HG03442 (cell line): ENCODE measurements at regions not wholly inside any gene's neighbourhood (a gene's known extent, or its start where the extent isn't known, plus 50 kb on each side); places are given as distances from the start of the nearest gene placed in this dataset.

Experiments
- ATAC-seq: cut with Tn5 transposase; IDR thresholded peaks from one replicate; pipeline ENCODE4 v1.9.1; 2021; ENCODE audit warnings: mild to moderate bottlenecking, moderate library complexity; ENCODE audit not compliant: unreplicated experiment

DNA sequence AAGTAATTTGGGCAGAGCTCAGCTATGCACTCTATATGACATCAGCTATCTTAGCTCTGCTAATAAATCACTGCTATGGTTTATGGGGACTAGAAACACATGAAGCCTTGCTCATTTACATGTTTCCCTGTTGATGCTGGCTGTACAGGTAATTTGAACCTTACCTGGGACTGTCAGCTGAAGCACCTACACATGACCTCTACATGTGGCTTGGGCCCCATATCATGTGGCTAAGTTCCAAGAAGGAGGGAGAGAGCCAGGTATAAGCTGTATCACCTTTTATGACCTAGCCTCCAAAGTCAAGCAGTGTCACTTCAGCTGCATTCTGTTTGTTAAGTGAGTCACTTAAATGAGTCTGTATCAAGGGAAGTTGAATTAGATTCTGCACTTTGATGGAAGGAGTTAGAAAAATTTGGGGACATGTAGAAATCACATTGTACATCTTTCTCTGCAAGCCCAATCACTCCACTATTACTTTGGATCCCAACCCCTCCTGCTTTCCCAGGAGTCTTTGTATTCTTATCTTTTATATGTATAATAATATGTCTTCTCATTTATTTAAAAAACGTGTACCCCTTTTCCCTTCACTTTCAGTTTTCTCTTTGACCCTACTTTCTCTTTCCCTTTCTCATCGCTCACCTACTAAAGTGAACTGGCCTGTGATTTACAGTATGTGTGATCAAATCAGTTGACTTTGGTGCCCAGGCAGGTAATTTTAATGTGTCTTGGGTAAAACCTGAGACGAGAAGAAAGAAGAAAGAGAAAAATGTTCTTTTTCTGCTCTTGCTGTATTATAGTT is 53.4 kb upstream of the PRKACB start:
- no peak for ATAC-seq

DNA sequence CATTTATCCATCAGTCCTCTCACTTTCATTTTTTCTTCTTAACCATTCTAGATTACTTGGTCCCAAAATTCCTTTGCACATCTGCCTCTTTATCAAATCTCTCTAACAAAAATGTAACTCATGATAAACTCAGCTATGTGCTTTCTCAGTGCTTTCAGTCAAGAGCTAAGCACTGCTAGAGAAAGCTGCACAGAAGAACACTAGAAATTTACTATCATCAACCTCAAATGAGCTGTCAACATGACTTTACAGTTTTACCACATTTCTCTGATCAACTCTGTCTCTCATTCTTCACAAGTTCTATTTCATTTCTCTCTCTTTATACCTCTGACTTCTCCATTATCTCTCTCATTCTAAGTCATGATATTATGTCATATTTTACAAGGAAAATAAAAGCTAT is 54.2 kb upstream of the PRKACB start:
- ATAC-seq: no peak

DNA sequence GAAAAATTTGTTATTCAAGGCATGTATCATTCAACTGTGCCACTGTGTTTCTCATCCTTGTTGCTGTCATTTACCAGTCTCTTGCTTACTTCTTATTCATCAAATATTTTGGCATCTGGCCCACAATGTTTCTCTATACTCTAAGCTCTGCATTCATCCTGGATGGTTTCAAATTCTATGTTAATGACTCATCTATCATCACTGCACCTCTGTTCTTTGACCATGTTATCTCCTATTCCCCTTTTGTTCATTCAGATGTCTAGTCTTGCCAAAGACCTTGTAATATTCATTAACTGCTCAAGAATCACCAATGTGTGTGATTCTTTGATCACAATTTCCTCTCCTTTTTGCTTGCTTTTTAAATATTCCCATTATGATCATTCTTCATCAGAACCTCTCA is 54.6 kb upstream of the PRKACB start:
- peak; percentile 38 for ATAC-seq

DNA sequence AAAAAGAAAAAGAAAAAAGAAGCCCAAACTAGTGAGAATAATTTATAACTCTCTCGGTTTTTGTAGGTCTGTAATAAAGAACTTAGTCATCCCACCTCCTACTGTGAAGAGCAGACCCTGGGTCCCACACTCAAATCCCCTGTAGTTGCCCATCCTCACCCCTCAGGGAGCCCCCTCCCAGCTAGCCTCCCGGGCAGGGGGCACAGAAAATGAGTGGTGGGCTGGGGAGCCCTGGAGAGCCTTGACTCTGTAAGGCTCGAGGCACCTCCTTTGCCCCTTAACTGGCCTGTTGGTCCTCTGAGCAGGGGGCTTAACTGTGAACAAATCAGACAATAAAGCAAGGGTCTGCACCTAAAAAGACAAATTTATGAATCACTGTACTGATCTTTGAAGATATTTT is 57.5 kb upstream of the PRKACB start:
- no peak for ATAC-seq

DNA sequence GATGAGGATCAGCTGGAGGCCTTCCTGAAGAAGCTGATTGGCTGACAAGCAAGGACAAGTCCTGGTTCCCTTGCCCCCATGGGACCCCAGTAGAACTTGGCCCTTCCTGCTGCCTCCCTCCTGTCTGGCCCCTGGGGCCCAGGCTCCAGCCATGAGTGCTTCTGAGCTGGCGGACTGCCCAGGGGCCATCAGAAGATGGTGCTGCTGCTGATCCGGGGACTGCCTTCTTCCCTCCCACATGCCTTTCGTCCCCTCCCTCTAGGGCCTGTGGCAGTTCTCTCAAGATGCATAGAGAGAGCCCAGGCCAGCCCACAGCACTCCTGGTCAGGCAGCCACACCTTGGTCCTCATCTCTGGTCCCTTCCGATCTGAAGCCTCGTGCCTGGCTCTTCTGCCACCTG is 57.9 kb upstream of the PRKACB start:
- no peak for ATAC-seq

DNA sequence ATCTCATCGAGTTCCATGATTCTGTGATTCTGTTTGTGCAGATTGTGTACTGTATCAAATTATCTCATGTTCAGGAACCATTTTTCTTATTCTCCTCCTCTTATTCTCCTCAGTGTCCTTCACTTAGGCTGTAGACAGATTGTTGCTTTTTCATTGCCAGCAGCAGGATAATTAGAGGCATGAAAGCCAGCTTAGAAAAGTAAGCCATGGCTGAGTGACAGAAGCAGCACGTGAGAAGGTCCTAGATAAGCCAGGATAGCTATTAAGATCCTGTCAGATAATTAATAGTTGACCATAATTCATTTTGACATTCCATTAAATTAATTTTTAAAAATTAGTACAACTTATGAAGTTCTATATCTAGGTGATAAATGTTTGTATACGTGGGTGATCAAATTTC is 60.8 kb upstream of the PRKACB start:
- ATAC-seq: no peak

DNA sequence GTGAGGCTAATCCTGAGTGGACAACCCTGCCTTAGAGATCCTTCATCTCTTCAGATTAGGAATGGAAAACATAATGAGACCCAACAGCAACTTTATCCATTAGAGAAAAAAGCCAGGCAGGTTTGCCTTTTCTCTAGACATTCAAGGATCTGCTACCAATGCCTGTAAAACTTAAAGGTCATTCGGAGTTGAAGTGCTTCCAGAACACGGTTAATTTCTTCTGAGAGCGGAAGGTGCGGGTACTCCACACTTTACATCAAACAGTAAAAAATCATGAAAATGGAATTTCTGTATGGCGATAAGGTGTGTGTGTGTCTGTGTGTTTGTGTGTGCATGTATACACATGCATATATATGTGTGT is 65.2 kb upstream of the PRKACB start:
- ATAC-seq: no peak

DNA sequence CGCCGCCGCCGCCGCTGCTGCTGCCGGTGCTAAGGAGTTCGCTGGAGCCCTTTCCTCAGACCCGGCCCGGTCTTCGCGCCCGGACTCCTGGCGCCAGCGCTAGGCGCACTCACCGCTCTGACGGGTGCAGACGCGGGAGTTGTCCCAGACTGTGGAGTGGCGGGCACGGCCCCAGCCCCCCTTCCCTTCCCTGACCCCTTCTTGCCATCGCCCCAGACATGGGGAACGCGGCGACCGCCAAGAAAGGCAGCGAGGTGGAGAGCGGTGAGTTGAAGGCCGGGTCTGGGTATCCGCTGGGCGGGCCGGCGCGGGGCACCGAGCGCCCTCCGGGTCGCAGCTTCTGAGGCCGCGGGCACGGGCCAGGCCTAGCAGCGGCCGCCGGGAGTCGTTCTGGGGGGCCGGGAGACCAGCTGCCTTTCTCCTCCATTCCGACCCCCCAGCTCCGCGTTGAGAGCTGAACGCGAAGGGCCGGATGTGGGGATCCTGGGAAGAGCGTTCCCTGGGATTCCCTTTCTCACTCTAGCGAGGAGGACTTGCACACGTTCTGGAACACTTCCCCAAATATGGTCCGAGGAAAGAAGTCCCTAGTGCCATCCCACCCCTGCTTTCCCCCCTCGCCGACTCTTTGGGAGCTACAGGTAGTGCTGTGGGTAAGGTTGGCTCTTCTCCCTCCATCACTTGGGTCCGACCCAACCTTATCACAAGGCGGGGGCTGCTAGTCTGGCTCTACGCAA is 65.8 kb upstream of the PRKACB start:
- ATAC-seq: peak; percentile 32

DNA sequence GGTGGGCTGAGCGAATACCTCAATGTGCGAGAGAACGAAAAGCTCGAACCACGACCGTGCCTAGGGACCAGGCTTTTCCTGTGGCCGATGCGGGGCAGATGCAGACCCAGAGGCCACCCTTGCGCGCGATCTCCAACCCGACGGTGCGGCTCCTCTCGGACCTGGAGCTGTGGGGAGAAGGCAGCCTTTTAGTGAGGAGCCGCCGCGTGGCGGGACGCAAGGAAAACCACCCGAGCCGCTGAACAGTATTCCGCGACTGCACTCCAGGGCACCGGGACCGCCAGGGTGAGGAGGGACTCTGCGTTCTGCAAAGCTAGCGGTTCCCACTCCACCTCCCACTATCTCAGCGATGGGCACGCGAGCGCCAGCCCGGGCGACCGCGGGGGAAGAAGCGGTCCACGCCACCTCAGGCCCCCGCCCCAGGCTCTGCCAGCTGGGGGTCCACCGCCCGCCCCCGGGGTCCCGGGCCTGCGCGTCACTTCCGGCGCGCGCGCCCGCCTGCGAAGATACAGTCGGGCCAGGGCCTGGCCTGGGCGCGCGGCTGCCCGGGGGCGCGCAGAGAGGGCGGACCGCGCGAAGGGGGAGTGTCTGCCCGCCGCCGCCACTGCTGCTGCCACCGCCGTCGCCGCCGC is 66.5 kb upstream of the PRKACB start:
- peak; percentile 92 for ATAC-seq

DNA sequence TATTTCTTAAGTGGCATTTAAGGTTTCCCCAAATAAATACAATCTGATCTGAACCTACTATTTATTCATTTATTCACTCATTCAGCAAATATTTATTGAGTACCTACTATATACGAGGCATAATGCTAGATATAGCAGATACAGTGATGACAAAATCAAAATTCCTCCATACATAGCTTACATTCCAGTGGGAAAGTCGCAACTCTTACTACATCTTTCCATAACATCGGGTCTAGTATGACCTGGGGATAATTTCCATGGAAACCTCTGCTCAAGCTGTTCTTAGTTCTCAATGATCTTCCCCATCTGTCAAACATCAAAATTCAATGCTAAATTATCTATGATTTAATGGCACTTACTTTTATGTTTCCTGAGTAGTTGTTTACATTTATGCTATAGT is 70.8 kb upstream of the PRKACB start:
- no peak for ATAC-seq

DNA sequence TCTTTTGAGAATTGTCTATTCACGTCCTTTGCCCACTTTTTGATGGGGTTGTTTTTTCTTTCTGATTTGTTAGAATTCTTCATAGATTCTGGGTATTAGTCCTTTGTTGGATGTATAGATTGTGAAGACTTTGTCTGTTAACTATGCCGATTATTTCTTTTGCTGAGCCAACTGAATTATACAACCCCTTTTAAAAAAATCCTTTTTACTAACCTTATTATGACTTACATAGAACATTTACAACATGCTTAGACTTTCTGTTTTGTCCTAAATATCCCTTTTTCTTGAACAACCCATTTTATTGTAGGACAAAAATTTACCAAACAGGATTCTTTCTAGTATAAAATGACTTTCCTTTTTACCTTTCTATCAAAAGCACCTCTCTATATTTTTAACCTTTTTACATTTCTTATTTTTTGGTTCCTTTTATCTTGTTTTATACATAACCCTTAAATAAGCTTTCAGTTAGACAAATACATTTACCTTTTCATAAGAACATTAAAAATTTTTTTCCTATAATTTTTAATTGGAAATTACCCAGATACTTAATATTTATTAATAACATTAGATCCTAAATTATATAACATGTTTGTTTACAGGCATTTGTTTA is 70.4 kb upstream of the TTLL7 start:
- no peak for ATAC-seq

DNA sequence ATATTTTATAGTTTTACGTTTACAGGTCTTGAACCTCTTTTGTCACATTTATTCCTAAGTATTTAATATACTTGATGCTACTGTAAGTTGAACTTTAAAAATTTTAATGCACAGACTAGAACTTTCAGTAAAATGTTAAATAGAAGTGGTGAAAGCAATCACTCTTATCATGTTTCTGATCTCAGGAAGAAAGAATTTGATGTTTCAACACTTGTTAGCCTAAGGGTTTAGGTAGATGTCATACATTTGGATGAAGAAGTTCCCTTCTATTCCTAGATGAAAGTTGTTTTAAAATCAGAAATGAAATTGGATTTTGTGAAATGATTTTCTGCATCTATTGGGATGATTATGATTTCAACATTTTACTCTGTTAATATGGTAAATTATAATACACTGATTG is 63.6 kb upstream of the TTLL7 start:
- ATAC-seq: no peak

DNA sequence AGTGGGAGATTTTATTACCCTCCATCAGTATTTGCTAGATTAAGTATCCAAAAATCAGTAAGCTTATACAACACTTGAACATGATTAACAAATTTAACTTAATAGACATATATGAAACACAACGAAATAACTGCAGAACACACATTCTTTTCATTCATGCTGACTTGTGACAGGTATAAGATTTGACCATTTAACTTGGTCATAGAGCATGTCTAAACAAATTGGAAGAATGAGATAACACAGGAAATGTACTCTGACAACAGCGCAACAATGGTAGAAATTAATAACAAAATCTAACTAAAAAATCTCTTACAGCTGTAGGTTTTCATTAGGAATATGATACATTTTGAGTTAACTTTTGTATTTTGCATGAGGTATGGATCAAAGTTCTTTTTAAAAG is 62.4 kb upstream of the TTLL7 start:
- no peak for ATAC-seq

DNA sequence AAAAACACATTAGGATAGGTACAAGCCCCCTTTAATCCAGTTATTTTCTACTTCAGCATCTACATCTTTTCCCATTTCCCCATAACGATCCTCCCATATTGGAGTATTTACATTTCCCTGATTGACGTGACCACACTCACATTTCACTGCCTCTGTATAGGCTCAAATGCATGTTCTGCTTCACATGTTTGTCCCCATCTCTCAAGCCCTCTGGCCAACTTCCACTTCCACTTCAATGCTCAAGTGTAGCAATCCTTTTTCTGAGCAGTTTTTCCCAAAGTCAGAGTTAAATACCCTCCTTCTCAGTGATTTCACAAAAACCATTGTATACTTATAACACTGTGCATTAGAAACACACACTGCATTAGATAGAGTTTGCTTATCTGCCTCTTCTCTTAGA is 61.8 kb upstream of the TTLL7 start:
- ATAC-seq: no peak

DNA sequence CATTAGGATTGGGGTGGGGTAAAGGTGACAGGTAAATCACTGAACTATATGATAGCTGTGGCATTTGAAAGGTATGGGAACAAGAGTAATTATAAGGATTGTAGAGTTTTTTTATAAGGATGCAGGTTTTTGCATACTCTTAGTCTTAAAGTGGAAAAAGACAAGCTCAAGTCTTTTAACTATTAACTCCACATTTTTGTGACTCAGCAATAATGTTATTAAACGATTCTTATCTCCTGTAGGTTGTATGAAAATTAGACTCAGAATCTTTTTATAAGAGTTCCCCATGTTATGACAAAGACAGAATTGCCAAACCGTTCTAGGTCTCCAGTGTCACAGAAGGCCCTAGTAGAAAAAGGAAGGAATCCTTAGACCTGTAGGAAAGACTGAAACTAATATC is 49.9 kb upstream of the TTLL7 start:
- no peak for ATAC-seq
